ENCODE measurements at regions not wholly inside any gene's neighbourhood (a gene's known extent, or its start where the extent isn't known, plus 50 kb on each side); places are given as distances from the start of the nearest gene placed in this dataset.

DNA sequence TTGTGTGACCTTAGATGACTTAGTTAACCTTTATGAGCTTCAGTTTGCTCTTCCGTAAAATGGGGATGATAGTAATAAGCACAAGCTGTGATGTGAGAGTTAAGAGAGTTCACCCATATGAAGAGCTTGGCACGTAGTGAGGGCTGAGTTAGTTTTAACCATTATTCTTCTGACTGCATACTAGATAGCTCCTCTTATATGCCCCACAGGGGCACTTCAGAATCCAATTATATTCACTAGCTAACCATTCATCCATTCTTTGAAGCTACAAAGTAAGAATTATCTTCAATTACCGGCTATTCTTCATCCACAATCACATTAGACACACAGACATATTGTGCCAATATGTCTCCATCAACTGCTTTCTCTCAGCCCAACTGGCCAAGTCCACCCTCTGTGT lies 159.0 kb upstream of the STT3B start:
- intact Hi-C loops (cut with micrococcal nuclease) = no loop called here
- Histone ChIP-seq H3K79me1 (ENCODE audit: low read depth in 1 of 2, low read length in 2 of 2) (no peaks in the 10 kb centered on the region), H2BK20ac (ENCODE audit: low read depth, low read length) (no peak overlapping the region), H2BK120ac (ENCODE audit: low read depth, low read length) (no peak overlapping the region), H3K4ac (ENCODE audit: low read depth, low read length) (no peak overlapping the region), H3K18ac (ENCODE audit: low read depth, low read length) (no peak overlapping the region), H3K4me2 (ENCODE audit: low read depth, low read length) (no peak overlapping the region), H3K4me1 (ENCODE audit: control insufficient read depth, insufficient read depth, low read length) (peaks cover 2% of the 10 kb centered on the region; the same call in 1 of the 2 replicates), H3K27ac (ENCODE audit: insufficient read depth, low read length) (no peak overlapping the region), H3K36me3 (ENCODE audit: control insufficient read depth, insufficient read depth, low read length) (no peaks in the 10 kb centered on the region), H3K56ac (ENCODE audit: extremely low read depth, insufficient read depth, low read length) (no peak overlapping the region), H3K27me3 (ENCODE audit: control insufficient read depth, insufficient read depth, low read length) (no peaks in the 10 kb centered on the region), H3K9me1 (ENCODE audit: insufficient read depth, low read length) (no peaks in the 10 kb centered on the region), H2AK5ac (ENCODE audit: low read depth, low read length) (no peak overlapping the region), H4K5ac (ENCODE audit: low read depth, low read length) (no peak overlapping the region), H4K91ac (ENCODE audit: insufficient read depth, low read depth, low read length) (no peak overlapping the region), H3K9ac (ENCODE audit: low read depth, low read length) (no peak overlapping the region), H2BK5ac (ENCODE audit: low read depth, low read length, poor library complexity, severe bottlenecking) (no peak overlapping the region), H3K14ac (replicated peaks; ENCODE audit: low read depth, low read length) (no peak overlapping the region), H2AK9ac (replicated peaks; ENCODE audit: low read depth, low read length, poor library complexity) (no peak overlapping the region), H4K8ac (ENCODE audit: low read depth in 2 of 2, low read length in 2 of 2) (no peak overlapping the region), H2BK15ac (ENCODE audit: low read depth, low read length) (no peak overlapping the region), H3K9me3 (ENCODE audit: control insufficient read depth, insufficient read depth, low read length) (no peaks in the 10 kb centered on the region), H2AFZ (replicated peaks; ENCODE audit: low read length, poor library complexity) (no peak overlapping the region), H3K4me3 (ENCODE audit: insufficient read depth, low read depth, low read length) (no peak overlapping the region), H4K20me1 (ENCODE audit: insufficient read depth, low read length) (no peaks in the 10 kb centered on the region), H3K23ac (ENCODE audit: low read depth, low read length) (no peak overlapping the region)
- ChIA-PET CTCF (no interaction called here), POLR2A (ENCODE audit: unreplicated experiment) (no interaction called here)
- dilution Hi-C loops (cut with HindIII; ENCODE audit: low sequenced_read_pairs, unreplicated experiment) = no loop called here
- DNase-seq (no peak), ATAC-seq (ENCODE audit: low read depth) (no peak)
- 60% methylated on average over 1 of the region's 3 CpGs; no CpG with 5 or more reads in 1 of the 2 experiments for WGBS, 2 experiments (ENCODE audit: extremely low coverage in 2 of 2, insufficient read length in 1 of 2)
- BruUV-seq (replicated peaks) = no TSS peak
- TF ChIP-seq, protein P1, sequence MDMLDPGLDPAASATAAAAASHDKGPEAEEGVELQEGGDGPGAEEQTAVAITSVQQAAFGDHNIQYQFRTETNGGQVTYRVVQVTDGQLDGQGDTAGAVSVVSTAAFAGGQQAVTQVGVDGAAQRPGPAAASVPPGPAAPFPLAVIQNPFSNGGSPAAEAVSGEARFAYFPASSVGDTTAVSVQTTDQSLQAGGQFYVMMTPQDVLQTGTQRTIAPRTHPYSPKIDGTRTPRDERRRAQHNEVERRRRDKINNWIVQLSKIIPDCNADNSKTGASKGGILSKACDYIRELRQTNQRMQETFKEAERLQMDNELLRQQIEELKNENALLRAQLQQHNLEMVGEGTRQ (IDR thresholded peaks at IDR 0.05; ENCODE audit: low read depth, low read length) = no peak
- TF ChIP-seq CHD1 (IDR thresholded peaks at IDR 0.05; ENCODE audit: low read depth, low read length) (no peak), POLR2A (IDR thresholded peaks at IDR 0.05; ENCODE audit: low read depth, low read length) (no peak), MXI1 (IDR thresholded peaks at IDR 0.05; ENCODE audit: borderline replicate concordance, low read depth, low read length) (no peak), MAFK (IDR thresholded peaks at IDR 0.05; ENCODE audit: low read depth, low read length) (no peak), BHLHE40 (IDR thresholded peaks at IDR 0.05; ENCODE audit: low read depth, low read length) (no peak), RAD21 (IDR thresholded peaks at IDR 0.05; ENCODE audit: low read length) (no peak), SMC3 (IDR thresholded peaks at IDR 0.05; ENCODE audit: low read depth, low read length) (no peak), RCOR1 (IDR thresholded peaks at IDR 0.05; ENCODE audit: insufficient replicate concordance, low read length) (no peak)
- TF ChIP-seq, protein P2, sequence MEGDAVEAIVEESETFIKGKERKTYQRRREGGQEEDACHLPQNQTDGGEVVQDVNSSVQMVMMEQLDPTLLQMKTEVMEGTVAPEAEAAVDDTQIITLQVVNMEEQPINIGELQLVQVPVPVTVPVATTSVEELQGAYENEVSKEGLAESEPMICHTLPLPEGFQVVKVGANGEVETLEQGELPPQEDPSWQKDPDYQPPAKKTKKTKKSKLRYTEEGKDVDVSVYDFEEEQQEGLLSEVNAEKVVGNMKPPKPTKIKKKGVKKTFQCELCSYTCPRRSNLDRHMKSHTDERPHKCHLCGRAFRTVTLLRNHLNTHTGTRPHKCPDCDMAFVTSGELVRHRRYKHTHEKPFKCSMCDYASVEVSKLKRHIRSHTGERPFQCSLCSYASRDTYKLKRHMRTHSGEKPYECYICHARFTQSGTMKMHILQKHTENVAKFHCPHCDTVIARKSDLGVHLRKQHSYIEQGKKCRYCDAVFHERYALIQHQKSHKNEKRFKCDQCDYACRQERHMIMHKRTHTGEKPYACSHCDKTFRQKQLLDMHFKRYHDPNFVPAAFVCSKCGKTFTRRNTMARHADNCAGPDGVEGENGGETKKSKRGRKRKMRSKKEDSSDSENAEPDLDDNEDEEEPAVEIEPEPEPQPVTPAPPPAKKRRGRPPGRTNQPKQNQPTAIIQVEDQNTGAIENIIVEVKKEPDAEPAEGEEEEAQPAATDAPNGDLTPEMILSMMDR (conservative IDR thresholded peaks at IDR 0.05; ENCODE audit: low read depth, low read length) = no peak
- TF ChIP-seq, protein P3, sequence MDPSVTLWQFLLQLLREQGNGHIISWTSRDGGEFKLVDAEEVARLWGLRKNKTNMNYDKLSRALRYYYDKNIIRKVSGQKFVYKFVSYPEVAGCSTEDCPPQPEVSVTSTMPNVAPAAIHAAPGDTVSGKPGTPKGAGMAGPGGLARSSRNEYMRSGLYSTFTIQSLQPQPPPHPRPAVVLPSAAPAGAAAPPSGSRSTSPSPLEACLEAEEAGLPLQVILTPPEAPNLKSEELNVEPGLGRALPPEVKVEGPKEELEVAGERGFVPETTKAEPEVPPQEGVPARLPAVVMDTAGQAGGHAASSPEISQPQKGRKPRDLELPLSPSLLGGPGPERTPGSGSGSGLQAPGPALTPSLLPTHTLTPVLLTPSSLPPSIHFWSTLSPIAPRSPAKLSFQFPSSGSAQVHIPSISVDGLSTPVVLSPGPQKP (IDR thresholded peaks at IDR 0.05; ENCODE audit: borderline replicate concordance, low read depth, low read length) = no peak
- in situ Hi-C loops (cut with MboI; ENCODE audit: low sequenced_read_pairs) = no loop called here

Measured in IMR-90 (cell line).